ENCODE measurements at regions not wholly inside any gene's neighbourhood (a gene's known extent, or its start where the extent isn't known, plus 50 kb on each side); places are given as distances from the start of the nearest gene placed in this dataset.

- no peak overlapping the region for H3K4me3 ChIP-seq (ENCODE audit: low read depth, low read length)
- TF ChIP-seq, protein P1, sequence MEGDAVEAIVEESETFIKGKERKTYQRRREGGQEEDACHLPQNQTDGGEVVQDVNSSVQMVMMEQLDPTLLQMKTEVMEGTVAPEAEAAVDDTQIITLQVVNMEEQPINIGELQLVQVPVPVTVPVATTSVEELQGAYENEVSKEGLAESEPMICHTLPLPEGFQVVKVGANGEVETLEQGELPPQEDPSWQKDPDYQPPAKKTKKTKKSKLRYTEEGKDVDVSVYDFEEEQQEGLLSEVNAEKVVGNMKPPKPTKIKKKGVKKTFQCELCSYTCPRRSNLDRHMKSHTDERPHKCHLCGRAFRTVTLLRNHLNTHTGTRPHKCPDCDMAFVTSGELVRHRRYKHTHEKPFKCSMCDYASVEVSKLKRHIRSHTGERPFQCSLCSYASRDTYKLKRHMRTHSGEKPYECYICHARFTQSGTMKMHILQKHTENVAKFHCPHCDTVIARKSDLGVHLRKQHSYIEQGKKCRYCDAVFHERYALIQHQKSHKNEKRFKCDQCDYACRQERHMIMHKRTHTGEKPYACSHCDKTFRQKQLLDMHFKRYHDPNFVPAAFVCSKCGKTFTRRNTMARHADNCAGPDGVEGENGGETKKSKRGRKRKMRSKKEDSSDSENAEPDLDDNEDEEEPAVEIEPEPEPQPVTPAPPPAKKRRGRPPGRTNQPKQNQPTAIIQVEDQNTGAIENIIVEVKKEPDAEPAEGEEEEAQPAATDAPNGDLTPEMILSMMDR (IDR thresholded peaks at IDR 0.05; ENCODE audit: borderline replicate concordance, insufficient read depth, low read depth, low read length): no peak
These were observed 1047.6 kb upstream of the ADGRL4 start for GRCh38 chr1:80054129-80054528.

DNA sequence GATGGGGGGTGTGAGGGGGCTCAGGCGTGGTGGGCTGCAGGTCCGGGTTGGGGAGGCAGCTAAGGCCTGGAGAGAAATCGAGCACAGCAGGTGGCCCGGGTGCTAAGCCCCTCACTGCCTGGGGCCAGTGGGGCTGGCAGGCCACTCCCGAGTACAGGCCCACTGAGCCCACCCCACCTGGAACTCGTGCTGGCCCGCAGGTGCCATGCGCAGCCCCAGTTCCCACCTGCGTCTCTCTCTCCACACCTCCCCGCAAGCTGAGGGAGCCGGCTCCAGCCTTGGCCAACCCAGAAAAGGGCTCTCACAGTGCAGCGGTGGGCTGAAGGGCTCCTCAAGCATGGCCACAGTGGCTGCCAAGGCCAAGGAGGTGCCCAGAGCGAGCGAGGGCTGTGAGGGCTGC lies 1047.1 kb upstream of the ADGRL4 start:
- TF ChIP-seq, protein P1 (IDR thresholded peaks at IDR 0.05; ENCODE audit: borderline replicate concordance, insufficient read depth, low read depth, low read length): no peak
- H3K4me3 ChIP-seq (ENCODE audit: low read depth, low read length): no peak overlapping the region

- H3K4me3 ChIP-seq (ENCODE audit: low read depth, low read length): no peak overlapping the region
- TF ChIP-seq, protein P1 (IDR thresholded peaks at IDR 0.05; ENCODE audit: borderline replicate concordance, insufficient read depth, low read depth, low read length): no peak
These were observed 1044.0 kb upstream of the ADGRL4 start for GRCh38 chr1:80050523-80050922.

- TF ChIP-seq, protein P1 (IDR thresholded peaks at IDR 0.05; ENCODE audit: borderline replicate concordance, insufficient read depth, low read depth, low read length): no peak
- no peak overlapping the region for H3K4me3 ChIP-seq (ENCODE audit: low read depth, low read length)
These were observed 1043.6 kb upstream of the ADGRL4 start for GRCh38 chr1:80050085-80050484.

- H3K4me3 ChIP-seq (ENCODE audit: low read depth, low read length): no peak overlapping the region
- TF ChIP-seq, protein P1 (IDR thresholded peaks at IDR 0.05; ENCODE audit: borderline replicate concordance, insufficient read depth, low read depth, low read length): no peak
These were observed 1042.2 kb upstream of the ADGRL4 start for GRCh38 chr1:80048716-80049115.

GRCh38 chr1:80047791-80048190 lies 1041.3 kb upstream of the ADGRL4 start:
- no peak overlapping the region for H3K4me3 ChIP-seq (ENCODE audit: low read depth, low read length)
- TF ChIP-seq, protein P1 (IDR thresholded peaks at IDR 0.05; ENCODE audit: borderline replicate concordance, insufficient read depth, low read depth, low read length): no peak

DNA sequence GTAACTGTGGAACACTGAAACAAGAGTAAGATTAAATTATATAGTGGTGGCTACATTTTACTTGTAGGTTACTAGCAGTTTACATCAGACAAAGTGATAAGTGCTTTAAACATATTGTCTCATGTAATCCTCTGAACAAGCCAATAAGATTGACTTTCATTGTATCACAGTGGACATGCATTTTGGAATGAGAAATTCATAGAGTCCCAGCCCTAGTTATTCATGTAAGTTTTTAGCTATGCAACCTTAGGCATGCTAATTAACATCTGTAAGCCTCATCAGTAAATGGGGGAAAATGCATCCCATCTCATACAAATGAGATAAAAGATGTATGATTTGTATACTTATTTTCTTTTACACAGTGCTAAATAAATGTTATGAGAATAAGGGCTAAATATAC lies 1038.1 kb upstream of the ADGRL4 start:
- no peak overlapping the region for H3K4me3 ChIP-seq (ENCODE audit: low read depth, low read length)
- TF ChIP-seq, protein P1 (IDR thresholded peaks at IDR 0.05; ENCODE audit: borderline replicate concordance, insufficient read depth, low read depth, low read length): no peak

Data from GM12875 (cell line).